Amygdala (tissue), 56 donors: ENCODE measurements at regions not wholly inside any gene's neighbourhood (a gene's known extent, or its start where the extent isn't known, plus 50 kb on each side); places are given as distances from the start of the nearest gene placed in this dataset.

Experiments
- DNase-seq, 56 donors: peaks; one replicate each; lab custom pipeline; 2025; lab: John Stamatoyannopoulos, UW

DNA sequence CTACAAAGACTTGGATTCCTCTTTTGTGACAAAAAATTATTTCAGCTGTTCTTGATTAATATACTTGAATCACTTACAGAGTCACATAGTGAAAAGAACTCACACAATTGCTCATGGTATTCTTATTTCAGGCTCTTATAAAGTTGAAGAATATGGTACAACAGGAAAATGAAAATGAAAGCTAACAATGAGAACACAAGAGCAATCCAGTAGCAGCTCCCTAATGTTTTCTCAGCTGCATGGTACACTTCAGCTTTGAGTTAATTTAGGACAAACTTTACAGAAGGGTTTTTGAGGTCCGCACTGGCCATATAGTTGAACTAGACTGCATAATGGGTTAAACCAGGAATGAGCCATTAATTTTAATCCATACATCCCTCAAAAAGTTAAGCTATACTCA is 1261.8 kb downstream of the SLITRK5 start:
- no peak for DNase-seq

DNA sequence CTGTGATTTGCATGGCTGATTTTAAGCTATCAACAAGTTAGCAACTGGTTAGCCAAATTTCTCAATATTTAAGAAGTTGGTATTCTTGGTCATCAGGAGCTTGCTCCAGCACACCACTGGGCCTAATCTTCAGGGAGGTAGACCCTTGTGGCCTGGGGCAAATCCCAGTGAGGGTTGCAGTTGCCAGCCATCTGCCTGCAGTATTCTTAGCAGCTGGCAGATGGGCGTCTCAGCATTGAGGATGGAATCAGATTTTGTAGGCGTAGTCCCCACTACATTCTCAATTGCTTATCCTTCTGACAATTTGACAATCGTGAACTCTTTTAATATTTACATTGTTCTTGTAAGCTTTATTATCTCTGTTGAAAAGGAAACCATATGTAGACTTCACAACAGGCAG is 1266.2 kb downstream of the SLITRK5 start:
- DNase-seq: peak in 1 of 56 donors; percentile 1

GRCh38 chr13:88945793-88946192 is 1274.6 kb downstream of the SLITRK5 start:
- no peak for DNase-seq

- DNase-seq: no peak
These were observed 1277.3 kb downstream of the SLITRK5 start for GRCh38 chr13:88948501-88948900.

- DNase-seq: no peak
These were observed 1287.7 kb downstream of the SLITRK5 start for GRCh38 chr13:88958821-88959220.

GRCh38 chr13:88976466-88976865 is 1305.3 kb downstream of the SLITRK5 start:
- no peak for DNase-seq

DNA sequence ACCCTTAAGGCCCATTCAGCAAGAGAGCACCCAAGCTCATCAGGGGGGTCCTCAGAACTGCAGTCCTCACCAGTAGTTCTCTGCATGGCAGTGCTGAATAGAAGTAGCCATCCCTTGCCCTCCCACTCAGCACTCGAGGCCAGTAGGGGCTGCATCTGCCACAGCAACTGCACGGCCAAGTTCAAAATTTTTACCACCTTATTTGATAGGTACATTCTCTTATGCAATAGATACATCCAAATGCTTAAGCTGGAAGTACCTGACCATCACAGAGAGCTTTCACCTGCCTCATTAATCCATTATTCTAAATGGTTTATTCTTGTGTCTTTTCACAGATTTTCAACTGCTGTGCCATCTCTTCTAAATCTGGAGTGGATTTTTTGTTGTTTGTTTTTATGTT is 1307.4 kb downstream of the SLITRK5 start:
- DNase-seq: no peak

DNA sequence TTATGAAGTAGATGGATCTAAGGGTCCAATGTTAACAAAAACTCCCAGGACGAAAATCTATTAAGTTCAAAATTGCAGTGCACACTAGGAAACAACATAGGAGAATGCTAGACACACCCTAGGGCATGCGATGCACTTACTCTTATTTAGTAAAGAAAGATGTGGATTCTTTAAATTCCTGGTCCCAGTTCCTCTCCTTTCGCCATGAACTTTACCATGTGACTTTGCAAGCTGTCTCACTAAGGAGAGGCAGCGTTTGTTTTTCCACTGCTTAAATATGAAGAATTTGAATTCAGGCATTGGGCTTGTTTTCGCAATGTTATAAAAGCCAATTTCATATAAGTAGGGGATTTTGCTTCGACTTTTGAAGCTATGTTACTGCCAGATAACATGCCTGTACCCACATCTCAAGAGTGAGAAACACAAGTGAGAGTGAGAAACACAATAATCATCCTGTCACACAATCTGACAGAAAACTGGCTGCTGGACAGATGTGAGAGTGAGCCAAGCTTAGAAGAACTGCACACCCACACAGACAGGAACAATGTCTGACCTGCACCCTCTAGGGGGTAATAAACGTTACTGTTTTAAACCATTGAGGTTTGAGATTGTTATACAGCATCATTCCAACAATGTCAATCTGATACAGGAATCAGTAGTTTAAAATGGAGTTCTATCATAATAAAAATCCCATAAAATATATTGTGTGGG is 1308.4 kb downstream of the SLITRK5 start:
- DNase-seq: no peak

- no peak for DNase-seq
These were observed 1332.5 kb downstream of the SLITRK5 start for GRCh38 chr13:89003656-89004055.

DNA sequence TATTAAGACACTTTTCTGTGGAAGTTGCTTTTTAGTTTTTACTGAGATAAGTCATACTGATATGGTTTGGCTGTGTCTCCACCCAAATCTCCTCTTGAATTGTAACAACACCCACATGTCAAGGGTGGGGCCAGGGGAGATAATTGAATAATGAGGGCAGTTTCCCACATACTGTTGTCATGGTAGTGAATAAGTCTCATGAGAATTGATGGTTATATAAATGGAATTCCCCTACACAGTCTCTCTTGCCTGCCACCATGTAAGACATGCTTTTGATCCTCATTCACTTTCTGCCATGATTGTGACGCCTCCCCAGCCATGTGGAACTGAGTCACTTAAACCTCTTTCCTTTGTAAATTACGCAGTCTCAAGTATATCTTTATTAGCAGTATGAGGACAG is 1340.4 kb downstream of the SLITRK5 start:
- DNase-seq: no peak

GRCh38 chr13:89027694-89028306 is 1356.6 kb downstream of the SLITRK5 start:
- DNase-seq: no peak

DNA sequence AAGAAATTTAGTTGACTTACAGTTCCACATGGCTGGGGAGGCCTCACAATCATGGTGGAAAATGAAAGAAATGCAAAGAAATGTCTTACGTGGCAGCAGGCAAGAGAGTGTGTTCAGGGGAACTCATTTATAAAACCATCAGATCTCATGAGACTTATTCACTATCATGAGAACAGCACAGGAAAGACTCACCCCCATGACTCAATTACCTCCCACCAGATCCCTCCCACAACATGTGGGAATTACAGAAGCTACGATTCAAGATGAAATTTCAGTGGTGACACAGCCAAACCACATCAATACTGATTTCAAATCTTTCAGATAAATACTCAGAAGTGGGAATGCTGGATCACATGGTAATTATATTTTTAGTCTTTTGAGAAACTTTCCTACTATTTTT is 1357.9 kb downstream of the SLITRK5 start:
- no peak for DNase-seq

- DNase-seq: no peak
These were observed 1362.8 kb downstream of the SLITRK5 start for GRCh38 chr13:89034015-89034414.

GRCh38 chr13:89052699-89053098 is 1381.5 kb downstream of the SLITRK5 start:
- DNase-seq: no peak

- DNase-seq: no peak
These were observed 1382.2 kb downstream of the SLITRK5 start for GRCh38 chr13:89053418-89053817.

DNA sequence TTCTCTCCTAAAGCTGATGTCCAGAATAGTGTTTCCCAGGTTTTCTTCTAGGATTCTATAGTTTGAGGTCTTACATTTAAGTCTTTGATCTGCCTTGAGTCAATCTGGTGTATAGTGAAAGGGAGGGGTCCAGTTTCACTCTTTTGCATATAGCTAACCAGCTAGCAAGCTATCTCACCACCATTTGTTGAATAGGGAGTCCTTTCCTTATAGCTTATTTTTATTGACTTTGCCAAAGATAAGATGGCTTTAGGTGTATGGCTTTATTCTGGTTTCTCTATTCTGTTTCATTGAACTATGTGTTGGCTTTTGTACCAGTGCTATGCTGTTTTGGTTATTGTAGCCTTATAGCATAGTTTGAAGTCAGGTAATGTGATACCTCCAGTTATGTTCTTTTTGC is 1386.1 kb downstream of the SLITRK5 start:
- DNase-seq: no peak

DNA sequence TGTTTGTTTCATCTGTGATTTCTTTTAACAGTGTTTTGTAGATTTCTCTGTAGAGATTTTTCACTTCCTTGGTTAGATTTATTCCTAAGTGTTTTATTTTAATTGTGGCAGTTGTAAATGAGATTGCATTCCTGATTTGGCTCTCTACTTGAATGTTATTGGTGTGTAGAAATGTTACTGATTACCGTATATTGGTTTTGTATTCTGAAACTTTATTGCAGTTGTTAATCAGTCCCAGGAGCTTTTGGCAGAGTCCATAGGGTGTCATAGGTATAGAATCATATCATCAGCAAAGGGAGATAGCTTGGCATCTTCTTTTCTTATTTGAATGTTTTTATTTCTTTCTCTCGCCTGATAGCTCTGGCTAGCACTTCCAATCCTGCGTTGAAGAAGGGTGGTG is 1386.7 kb downstream of the SLITRK5 start:
- no peak for DNase-seq

GRCh38 chr13:89061821-89062220 is 1390.7 kb downstream of the SLITRK5 start:
- peak in 2 of 56 donors; percentile 0 for DNase-seq

DNA sequence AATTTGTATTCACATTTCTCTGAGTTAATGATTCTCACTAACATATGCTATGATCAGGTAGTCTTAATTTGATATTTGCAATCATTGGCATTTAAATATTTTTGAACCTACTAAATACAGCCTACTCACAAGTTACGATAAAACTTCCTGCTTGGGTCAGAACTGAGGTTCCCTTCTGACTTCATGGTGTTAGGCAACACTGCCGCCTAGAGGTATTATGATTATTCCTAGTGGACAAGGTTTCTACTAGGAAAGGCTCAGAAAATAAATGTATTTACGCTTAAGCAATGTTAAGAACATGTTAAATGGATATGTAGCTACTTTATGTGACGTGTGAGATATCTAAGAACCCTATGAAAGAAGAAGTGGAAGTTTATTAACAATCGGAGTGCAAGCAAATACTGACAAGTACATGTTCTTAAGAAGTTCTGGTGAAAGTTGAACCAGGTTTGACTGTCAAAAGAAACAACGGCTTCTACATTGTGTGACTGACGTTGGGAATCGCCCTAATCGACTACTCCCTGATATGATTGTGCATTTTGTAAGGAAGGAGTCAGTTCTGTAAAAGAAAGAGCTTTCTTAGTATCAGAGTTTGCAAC is 1395.8 kb downstream of the SLITRK5 start:
- peak in 6 of 56 donors; percentile 0 to 33 (median 4) for DNase-seq

- no peak for DNase-seq
These were observed 1401.8 kb downstream of the SLITRK5 start for GRCh38 chr13:89072979-89073378.

DNA sequence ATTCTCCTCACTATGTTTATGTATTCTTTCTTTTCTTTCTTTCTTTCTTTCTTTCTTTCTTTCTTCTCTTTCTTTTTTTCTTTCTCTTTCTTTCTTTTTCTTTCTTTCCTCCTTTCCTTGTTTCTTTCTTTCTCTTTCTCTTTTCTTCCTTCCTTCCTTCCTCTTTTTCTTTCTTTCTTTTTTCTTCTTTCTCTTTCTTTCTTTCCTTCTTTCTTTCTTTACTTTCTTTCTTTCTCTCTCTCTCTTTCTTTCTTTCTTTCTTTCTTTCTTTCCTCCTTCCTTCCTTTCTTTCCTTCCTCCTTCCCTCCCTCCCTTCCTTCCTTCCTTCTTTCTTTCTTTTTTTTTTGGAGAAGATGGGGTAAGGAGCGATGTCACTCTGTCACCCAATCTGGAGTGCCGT is 1405.5 kb downstream of the SLITRK5 start:
- no peak for DNase-seq

DNA sequence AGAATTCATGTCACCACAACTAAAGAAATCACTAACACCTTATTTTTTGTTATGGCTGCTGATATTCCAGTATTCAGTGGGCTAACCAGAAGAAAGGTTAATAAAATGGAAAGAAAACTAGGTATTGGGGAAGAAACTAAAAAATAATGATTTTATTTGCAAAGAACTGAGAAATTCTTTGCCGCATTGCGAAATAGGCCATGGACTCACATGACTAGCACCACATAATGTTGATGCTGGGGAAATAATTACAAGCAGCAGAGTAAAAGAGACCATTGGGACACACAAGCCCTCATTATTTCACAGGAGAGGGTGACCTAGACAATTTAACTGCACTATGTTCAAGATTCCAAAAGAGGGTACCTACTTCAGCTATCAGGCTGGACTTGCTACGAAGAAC is 1411.5 kb downstream of the SLITRK5 start:
- DNase-seq: no peak
